CD14-positive monocyte (primary cell): ENCODE measurements at regions not wholly inside any gene's neighbourhood (a gene's known extent, or its start where the extent isn't known, plus 50 kb on each side); places are given as distances from the start of the nearest gene placed in this dataset.

Source experiments
- DNase-seq, 3 donors: peaks; one replicate each; pipeline ENCODE4 v3.0.0-alpha.2; 2011 to 2022
- H2AFZ ChIP-seq: 2 replicates; pipeline ENCODE4 v1.6.0; 2012; ENCODE audit warnings: mild to moderate bottlenecking, low read depth, low read length, inconsistent platforms; ENCODE audit not compliant: insufficient read depth, poor library complexity, severe bottlenecking
- H3K27ac ChIP-seq, 2 donors: 1 replicate in 1 of 2; 2 replicates in 1 of 2; pipeline ENCODE4 v1.5.1; 2012 to 2013; ENCODE audit warnings: low read length in 2 of 2, control low read depth in 1 of 2, inconsistent platforms in 1 of 2, low read depth in 1 of 2, mild to moderate bottlenecking in 1 of 2
- H3K27me3 ChIP-seq, 2 donors: one replicate each; pipeline versions ENCODE4 v1.6.0 to v1.6.1; 2011 to 2013; ENCODE audit warnings: low read length in 2 of 2; ENCODE audit not compliant: control insufficient read depth in 2 of 2, insufficient read depth in 2 of 2
- H3K36me3 ChIP-seq, 2 donors: replicated peaks in 1 of 2; 1 replicate in 1 of 2; 2 replicates in 1 of 2; pipeline versions ENCODE4 v1.5.1 to v1.6.1; 2012 to 2013; ENCODE audit warnings: low read length in 2 of 2, control low read depth in 1 of 2, inconsistent platforms in 1 of 2, mild to moderate bottlenecking in 1 of 2; ENCODE audit not compliant: insufficient read depth in 2 of 2, control insufficient read depth in 1 of 2
- H3K4me1 ChIP-seq, 2 donors: 1 replicate in 1 of 2; 2 replicates in 1 of 2; pipeline versions ENCODE4 v1.5.1 to v1.6.1; 2012 to 2013; ENCODE audit warnings: low read length in 2 of 2, control low read depth in 1 of 2, inconsistent platforms in 1 of 2, mild to moderate bottlenecking in 1 of 2, moderate library complexity in 1 of 2; ENCODE audit not compliant: insufficient read depth in 2 of 2, control insufficient read depth in 1 of 2
- H3K4me2 ChIP-seq: replicated peaks from 2 replicates; pipeline ENCODE3; 2012; ENCODE audit warnings: low read length, moderate library complexity, mild to moderate bottlenecking; ENCODE audit not compliant: poor library complexity, severe bottlenecking; ENCODE audit errors: extremely low read depth
- H3K4me3 ChIP-seq, 3 experiments: fragments of 200-600 bp in 1 of 3; sonication (generic) in 1 of 3; replicated peaks in 1 of 3; 1 replicate in 2 of 3; 2 replicates in 1 of 3; pipeline ENCODE4 v1.5.1; 2011 to 2013; ENCODE audit warnings: low read length in 3 of 3, mild to moderate bottlenecking in 3 of 3, control low read depth in 2 of 3, low read depth in 2 of 3, inconsistent platforms in 1 of 3, moderate library complexity in 1 of 3
- H3K79me2 ChIP-seq: 2 replicates; pipeline ENCODE4 v1.6.0; 2012; ENCODE audit warnings: mild to moderate bottlenecking, control low read depth, inconsistent platforms, low read length, moderate library complexity; ENCODE audit not compliant: insufficient read depth
- H3K9ac ChIP-seq: 2 replicates; pipeline ENCODE4 v1.6.0; 2017; ENCODE audit warnings: low read length, mild to moderate bottlenecking; ENCODE audit not compliant: insufficient read depth, poor library complexity, severe bottlenecking
- H3K9me3 ChIP-seq, 2 donors: replicated peaks in 1 of 2; 1 replicate in 1 of 2; 2 replicates in 1 of 2; pipeline versions ENCODE4 v1.5.1 to v1.6.1; 2012 to 2013; ENCODE audit warnings: low read length in 2 of 2, control low read depth in 1 of 2; ENCODE audit not compliant: control insufficient read depth in 1 of 2, insufficient read depth in 1 of 2
- H4K20me1 ChIP-seq: 2 replicates; pipeline ENCODE4 v1.6.0; 2012; ENCODE audit warnings: mild to moderate bottlenecking, low read length, control low read depth, moderate library complexity; ENCODE audit not compliant: insufficient read depth
- H3K27ac Mint-ChIP-seq, 7 donors: one replicate each; pipeline ENCODE4 v1.8.0; 2020; ENCODE audit warnings: mild to moderate bottlenecking in 7 of 7, mixed read lengths in 7 of 7, moderate library complexity in 6 of 7, inconsistent platforms in 2 of 7
- H3K27me3 Mint-ChIP-seq, 3 donors: one replicate each; pipeline ENCODE4 v1.8.0; 2021 to 2022; ENCODE audit warnings: low read depth in 3 of 3, mild to moderate bottlenecking in 3 of 3, mixed read lengths in 3 of 3, moderate library complexity in 3 of 3, inconsistent platforms in 1 of 3
- H3K36me3 Mint-ChIP-seq, 2 donors: one replicate each; pipeline ENCODE4 v1.8.0; 2020; ENCODE audit warnings: mixed read lengths in 2 of 2, inconsistent platforms in 1 of 2, mild to moderate bottlenecking in 1 of 2
- H3K4me1 Mint-ChIP-seq: one replicate; pipeline ENCODE4 v1.8.0; 2020; ENCODE audit warnings: mild to moderate bottlenecking, mixed read lengths
- H3K4me3 Mint-ChIP-seq, 2 donors: one replicate each; pipeline ENCODE4 v1.8.0; 2020; ENCODE audit warnings: mild to moderate bottlenecking in 2 of 2, mixed read lengths in 2 of 2, moderate library complexity in 1 of 2
- H3K9me3 Mint-ChIP-seq, 7 donors: one replicate each; pipeline ENCODE4 v1.8.0; 2020 to 2022; ENCODE audit warnings: mixed read lengths in 7 of 7, mild to moderate bottlenecking in 6 of 7, moderate library complexity in 6 of 7, inconsistent platforms in 2 of 7
- WGBS: methylation state at CpG from one replicate; pipeline ENCODE4 v1.1.5; 2013; ENCODE audit warnings: missing lambda C conversion rate; ENCODE audit not compliant: insufficient coverage; 5-methylcytosine and 5-hydroxymethylcytosine counted together
- intact Hi-C, 2 donors: fragments of 100-400 bp; cut with micrococcal nuclease; formaldehyde crosslinking; loops; one replicate each; pipeline versions ENCODE4 v1.15.0 to v1.15.1; 2023
- TF ChIP-seq, protein P1 (sequence below): fragments of 200-600 bp; IDR thresholded peaks from one replicate; pipeline ENCODE4 v1.8.0; 2022; ENCODE audit warnings: antibody characterized with exemption, mild to moderate bottlenecking

DNA sequence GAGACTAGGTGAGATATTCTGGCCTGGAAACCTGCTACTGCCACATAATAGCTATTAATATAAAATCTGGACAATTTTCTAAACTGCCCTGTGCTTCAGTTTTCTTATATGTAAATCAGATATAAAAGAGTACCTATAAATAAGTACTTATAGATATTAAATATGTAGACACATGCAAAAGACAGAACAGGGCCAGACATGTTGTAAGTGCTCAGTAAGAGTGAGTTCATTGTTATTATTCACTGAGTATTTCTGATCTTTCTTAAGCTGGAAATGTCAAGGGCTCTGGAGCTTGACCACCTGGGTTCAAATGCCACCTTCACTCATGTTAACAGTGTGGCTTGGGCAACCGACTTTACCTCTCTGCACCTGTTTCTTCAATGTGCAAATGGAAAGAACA lies 179.8 kb downstream of the GALC start:
- DNase-seq, result no peak
- Mint-ChIP-seq H3K9me3 (peaks cover 0 to 3% (median 0%) of the 10 kb centered on the region in 7 donors), H3K4me1 (no peaks in the 10 kb centered on the region), H3K27me3 (peaks cover 0 to 5% (median 1%) of the 10 kb centered on the region in 3 donors), H3K36me3 (no peaks in the 10 kb centered on the region), H3K27ac (no peak overlapping the region), H3K4me3 (no peak overlapping the region)
- Histone ChIP-seq H3K4me2 (no peak overlapping the region), H3K27ac (no peak overlapping the region), H3K79me2 (no peaks in the 10 kb centered on the region), H3K4me3 (no peak overlapping the region), H3K27me3 (no peaks in the 10 kb centered on the region), H3K9me3 (no peaks in the 10 kb centered on the region), H2AFZ (no peak overlapping the region), H4K20me1 (no peaks in the 10 kb centered on the region), H3K36me3 (no peaks in the 10 kb centered on the region), H3K9ac (no peak overlapping the region), H3K4me1 (no peaks in the 10 kb centered on the region)
- WGBS, result 100% methylated on average over 1 of the region's 1 CpG
- intact Hi-C loops, result no loop called here
- TF ChIP-seq, protein P1, sequence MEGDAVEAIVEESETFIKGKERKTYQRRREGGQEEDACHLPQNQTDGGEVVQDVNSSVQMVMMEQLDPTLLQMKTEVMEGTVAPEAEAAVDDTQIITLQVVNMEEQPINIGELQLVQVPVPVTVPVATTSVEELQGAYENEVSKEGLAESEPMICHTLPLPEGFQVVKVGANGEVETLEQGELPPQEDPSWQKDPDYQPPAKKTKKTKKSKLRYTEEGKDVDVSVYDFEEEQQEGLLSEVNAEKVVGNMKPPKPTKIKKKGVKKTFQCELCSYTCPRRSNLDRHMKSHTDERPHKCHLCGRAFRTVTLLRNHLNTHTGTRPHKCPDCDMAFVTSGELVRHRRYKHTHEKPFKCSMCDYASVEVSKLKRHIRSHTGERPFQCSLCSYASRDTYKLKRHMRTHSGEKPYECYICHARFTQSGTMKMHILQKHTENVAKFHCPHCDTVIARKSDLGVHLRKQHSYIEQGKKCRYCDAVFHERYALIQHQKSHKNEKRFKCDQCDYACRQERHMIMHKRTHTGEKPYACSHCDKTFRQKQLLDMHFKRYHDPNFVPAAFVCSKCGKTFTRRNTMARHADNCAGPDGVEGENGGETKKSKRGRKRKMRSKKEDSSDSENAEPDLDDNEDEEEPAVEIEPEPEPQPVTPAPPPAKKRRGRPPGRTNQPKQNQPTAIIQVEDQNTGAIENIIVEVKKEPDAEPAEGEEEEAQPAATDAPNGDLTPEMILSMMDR, result no peak

DNA sequence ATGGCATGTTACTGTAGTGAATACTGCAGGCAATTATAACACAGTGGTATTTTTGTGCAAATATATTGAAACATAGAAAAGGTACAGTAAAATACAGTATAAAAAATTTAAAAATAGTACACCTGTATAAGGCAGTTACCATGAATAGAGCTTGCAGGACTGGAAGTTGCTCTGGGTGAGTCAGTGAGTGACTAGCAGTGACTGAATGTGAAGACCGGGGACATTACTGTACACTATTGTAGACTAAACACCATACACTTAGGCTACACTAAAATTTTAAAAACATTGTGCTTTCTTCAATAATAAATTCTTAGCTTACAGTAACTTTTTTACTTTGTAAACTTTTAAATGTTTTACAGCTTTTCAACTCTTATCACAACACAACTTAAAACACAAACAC lies 181.7 kb downstream of the GALC start:
- Mint-ChIP-seq H3K4me3 (no peak overlapping the region), H3K9me3 (peaks cover 0 to 3% (median 0%) of the 10 kb centered on the region in 7 donors), H3K4me1 (no peaks in the 10 kb centered on the region), H3K27ac (no peak overlapping the region), H3K36me3 (no peaks in the 10 kb centered on the region), H3K27me3 (peaks cover 0 to 1% (median 1%) of the 10 kb centered on the region in 3 donors)
- Histone ChIP-seq H3K36me3 (no peaks in the 10 kb centered on the region), H4K20me1 (no peaks in the 10 kb centered on the region), H3K79me2 (no peaks in the 10 kb centered on the region), H3K4me3 (no peak overlapping the region), H2AFZ (no peak overlapping the region), H3K27ac (no peak overlapping the region), H3K27me3 (no peaks in the 10 kb centered on the region), H3K4me2 (no peak overlapping the region), H3K9ac (no peak overlapping the region), H3K4me1 (no peaks in the 10 kb centered on the region), H3K9me3 (no peaks in the 10 kb centered on the region)
- intact Hi-C loops, result no loop called here
- TF ChIP-seq, protein P1, result no peak
- WGBS, result no CpG with 5 or more reads among the region's 1 CpG
- no peak for DNase-seq
